ENCODE measurements at regions not wholly inside any gene's neighbourhood (a gene's known extent, or its start where the extent isn't known, plus 50 kb on each side); places are given as distances from the start of the nearest gene placed in this dataset.
"Not testable (repeated sequence)": the region's sequence is repeated elsewhere in the genome, so short reads cannot be mapped to it uniquely, and the experiment has no call there.

DNA sequence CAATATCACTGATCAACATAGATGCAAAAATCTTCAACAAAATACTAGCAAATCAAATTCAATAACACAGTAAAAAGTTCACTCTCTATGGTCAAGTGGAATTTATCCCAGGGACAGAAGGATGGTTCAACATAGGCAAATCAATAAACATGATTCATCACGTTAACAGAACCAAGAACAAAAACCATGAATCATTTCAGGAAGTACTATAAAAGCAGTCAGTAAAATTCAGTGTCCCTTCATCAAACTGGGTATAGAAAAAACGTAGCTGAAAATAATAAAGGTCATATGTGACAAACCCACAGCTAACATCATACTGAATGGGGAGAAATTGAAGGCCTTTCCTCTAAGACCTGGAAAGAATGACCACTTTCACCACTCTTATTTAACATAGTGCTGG is 172.1 kb downstream of the POLR2M start:
- no peak for DNase-seq (ENCODE audit: low read depth in 2 of 2)

DNA sequence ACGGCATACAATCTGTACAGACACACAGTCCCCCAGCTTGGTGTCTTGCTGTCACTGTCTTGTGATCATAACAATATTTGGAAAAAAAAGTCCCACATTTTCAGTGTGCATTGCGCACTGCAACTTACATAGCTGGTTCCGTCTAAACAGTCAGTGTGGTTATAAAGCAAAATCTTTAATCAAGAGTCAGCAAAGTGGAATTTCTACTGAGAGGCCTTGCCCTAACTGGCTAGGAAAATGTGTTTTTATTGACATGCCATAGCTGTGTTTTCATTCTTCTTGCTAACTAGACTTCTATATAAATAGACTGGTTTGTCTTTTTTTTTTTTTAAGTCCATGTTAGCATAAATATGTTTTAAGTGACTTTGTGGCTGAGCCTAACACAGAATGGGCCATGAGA is 174.8 kb downstream of the POLR2M start:
- no peak for DNase-seq (ENCODE audit: low read depth in 2 of 2)

DNA sequence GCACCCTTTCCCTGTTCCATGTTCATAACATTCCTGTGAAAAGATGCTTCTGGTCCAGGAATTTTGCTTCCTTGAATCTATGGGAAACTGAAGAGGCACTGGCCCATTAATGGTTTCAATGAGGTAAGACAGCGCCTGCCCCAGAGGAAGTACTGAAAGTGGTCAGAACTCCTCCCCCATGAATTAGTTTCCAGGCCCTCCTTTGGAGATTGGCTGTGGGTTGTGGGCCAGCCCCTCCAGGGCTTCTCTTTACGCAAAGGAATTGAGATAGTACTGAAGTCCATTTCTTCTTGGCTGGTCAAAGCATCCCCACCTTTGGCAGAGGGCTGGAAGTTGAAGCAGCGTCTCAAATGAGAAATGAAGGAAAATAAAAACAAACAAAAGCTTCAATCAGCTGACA is 175.5 kb downstream of the POLR2M start:
- DNase-seq (ENCODE audit: low read depth in 2 of 2), result no peak

DNA sequence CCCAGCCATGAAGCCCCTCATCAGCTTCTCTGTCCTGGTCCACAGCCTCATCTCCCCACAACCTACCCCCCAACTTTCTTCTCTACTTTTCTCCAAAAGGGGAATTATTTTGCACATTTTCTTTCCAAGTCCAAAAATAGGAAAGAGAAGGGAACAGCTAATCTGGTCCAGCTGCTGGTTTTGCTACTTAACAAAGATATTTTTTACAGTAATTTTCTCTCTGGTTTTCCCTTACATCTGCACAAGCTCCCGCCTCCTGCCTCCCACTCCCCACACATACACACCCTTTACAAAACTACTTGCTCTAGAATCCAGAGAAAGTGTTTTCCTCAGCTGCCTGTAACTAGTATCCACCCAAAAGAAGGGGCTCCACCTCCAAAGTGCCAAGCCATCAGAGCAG is 177.2 kb downstream of the POLR2M start:
- no peak for DNase-seq (ENCODE audit: low read depth in 2 of 2)

DNA sequence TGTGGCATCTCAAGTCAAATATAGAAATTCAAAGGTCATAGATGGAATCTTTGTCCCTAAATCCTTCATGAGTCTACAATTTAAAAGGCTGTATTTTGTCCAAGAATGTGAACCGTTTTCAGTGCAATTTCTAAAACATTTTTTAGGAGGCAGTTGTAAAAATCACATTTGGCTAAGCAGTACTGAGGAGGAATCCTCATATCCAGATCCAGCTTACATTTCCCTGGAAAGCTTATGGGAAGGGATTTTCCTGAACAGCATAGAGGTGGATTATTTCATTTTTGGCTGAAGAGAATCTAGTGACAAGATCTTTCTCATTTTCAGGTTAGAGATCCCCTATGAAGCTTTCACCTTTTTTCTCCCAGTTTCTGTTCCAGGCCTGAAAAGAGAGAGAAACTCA is 178.4 kb downstream of the POLR2M start:
- DNase-seq (ENCODE audit: low read depth in 2 of 2), result no peak

DNA sequence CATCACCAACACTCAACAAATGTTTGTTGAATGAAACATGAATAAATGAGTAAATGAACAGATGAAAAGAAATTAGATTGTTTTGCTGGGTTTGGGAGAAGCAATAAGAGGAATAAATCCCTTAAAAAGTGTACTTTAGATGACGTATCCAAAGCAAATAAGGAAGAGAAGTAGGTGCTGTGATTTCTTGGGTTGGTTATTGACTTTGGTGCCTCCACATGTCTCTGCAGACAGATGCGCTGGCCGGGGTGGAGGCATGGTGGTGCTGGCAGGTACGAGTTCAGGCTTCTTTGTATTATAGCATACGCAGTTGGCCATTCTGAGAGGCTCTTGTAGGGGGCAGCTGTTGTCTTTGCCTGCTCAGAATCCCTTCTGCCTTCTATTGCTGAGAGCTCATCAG is 178.9 kb downstream of the POLR2M start:
- no peak for DNase-seq (ENCODE audit: low read depth in 2 of 2)

DNA sequence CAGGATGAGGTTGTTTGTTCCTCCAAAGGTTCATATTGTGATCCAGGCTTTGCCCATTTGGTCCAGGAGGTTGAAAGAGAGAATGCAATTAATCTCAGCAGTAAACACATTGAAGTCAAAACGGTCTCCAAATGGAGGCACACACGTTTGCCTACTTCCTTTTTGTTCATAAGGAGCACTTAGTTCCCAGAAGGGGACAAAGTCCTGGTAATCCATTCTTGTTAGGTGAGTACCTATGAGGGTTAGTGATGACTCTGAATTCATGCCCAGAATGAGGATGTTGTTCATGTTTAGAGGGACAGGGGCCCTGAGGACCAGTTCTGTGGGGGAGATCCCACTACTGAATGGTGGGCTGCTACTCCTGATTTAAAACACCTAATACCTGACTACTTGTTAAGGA is 177.7 kb downstream of the ALDH1A2 start:
- no peak for DNase-seq (ENCODE audit: low read depth in 2 of 2)

DNA sequence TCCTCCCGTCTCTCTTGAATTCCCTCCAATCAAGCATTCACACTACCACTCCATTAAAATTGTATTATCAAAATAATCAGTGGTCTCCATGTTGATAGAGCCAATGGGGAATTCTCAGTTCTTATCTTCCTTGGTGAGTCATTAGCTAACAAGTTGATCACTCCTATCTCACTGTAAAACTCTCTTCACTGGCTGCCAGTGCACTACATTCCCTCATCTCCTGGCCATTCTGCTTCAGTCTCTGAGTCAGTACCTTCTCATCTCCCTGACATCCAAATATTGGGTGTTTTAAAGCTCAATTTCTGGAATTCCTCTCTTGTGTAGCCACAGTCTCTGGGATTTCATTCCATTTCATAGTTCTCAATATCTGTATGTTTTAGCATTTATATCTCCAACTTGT is 175.2 kb downstream of the ALDH1A2 start:
- DNase-seq (ENCODE audit: low read depth in 2 of 2), result no peak

DNA sequence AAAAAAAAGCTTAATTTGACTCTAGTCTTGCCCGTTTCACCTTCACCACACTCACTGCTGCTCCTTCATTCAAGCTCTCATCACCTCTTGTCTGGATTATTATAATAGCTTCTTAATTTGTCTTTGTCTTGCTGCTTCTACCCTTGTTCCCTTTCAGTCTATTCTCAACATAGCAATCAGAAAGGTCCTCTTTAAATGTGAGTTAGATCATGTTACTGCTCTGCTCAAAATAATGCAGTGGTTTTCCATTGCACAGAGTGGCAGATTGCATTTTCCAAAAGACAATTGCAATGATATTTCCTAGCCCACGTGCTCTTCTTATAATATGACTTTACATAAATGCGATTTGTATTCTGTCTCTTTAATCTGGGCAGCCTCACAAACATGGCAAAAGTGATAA is 174.6 kb downstream of the ALDH1A2 start:
- no peak for DNase-seq (ENCODE audit: low read depth in 2 of 2)

DNA sequence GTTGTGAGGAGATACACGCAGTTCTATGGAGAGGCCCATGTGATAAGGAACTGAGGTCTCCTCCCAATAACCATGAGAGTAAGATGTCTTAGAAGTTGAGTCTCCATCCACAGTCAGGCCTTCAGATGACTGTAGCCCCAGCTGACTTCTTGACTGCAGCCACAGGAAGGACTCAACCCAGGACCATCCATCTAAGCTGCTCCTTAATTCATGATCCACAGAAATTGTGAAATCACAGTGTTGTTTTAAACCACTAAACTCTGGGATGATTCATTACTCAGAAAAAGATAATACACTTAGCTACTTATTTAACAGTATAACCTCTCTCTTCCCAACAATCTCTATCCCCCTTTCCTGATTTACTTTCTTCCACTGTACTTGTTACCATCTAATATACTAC is 173.3 kb downstream of the ALDH1A2 start:
- DNase-seq (ENCODE audit: low read depth in 2 of 2), result no peak

DNA sequence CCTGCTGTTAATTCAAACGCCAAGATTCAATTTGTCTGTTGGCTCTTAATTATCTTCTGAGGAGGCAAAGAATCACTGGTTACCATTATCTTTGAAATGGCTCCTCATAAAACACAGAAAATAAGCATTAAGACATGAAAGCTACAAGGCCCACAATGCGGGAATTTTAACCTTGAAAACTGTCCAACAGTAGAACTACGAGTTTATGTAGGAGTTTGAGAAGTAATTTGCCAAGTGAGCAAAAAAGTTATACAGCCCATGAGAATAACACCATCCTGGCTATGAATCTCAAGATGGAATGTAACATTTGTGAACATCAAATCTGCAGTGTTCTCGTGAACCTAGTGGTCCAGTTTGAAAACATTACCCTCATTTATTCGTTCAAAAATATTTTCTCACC is 172.5 kb downstream of the ALDH1A2 start:
- no peak for DNase-seq (ENCODE audit: low read depth in 2 of 2)

DNA sequence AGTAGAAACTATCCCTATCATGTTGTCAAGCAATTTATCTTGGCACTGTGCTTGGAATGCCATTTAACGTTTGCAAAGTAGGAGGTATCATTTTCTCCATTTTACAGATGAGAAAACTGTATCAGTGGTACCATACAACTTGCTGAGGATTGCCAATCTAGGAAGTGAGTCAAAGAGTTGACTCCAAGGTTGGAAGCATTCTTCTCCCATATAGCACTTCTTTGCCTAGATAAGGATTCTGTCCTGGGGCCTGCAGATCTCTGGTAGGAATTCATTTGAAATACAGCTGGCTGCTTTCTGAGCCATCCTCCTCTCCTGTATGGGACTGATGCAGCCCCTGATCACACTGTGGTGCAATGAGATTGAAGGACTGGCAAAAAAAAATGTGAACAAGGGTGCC is 170.2 kb downstream of the ALDH1A2 start:
- DNase-seq (ENCODE audit: low read depth in 2 of 2), result no peak

DNA sequence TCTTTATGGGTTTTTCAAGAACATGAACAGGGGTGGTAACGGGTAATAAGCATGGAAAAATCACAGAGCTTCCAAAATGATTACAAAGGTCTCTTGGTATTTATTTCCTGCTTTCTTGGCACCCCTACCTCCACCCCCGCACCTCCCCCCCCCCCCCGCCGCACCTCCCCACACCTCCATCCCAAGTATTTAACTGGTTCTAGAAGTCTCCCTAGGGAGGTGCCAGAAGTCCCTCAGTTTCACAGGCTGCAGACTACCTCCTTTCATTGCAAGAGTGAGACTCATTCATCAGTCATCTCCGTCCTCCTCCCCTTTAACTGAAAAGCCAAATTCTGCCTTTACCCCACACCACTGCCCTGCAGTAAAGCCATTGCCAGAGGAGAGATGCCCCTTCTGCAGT is 169.4 kb downstream of the ALDH1A2 start:
- DNase-seq (ENCODE audit: low read depth in 2 of 2), result no peak

DNA sequence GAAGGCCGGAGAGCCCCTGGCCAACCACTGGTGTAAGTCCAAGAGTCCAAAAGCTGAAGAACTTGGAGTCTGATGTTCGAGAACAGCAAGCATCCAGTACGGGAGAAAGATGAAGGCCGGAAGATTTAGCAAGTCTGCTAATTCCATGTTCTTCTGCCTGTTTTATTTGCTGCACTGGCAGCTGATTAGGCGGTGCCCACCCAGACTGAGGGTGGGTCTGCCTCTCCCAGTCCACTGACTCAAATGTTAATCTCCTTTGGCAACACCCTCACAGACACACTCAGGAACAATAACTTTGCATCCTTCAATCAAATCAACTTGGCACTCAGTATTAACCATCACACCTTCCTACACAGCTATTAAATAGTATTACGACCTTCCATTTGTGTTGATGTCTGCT is 168.6 kb downstream of the ALDH1A2 start:
- not testable (repeated sequence) for DNase-seq (ENCODE audit: low read depth in 2 of 2)

DNA sequence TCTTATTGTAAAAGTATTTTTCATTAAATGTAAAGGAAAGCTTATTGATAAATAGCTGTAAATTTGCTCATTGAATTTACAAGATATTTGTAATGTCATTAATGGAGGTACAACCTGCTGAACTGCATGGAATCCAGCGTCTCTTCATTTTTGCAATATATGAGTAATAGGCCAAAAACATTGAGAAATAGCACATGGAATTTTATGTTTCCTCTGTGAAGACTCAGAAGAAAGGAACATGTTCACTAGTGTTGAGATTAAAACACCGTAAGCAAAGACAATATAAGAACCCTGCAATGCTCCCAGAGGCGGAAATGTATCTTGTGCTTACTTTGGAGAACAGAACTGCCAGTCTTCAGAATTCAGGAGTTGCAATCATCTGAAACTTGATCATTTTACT is 167.6 kb downstream of the ALDH1A2 start:
- DNase-seq (ENCODE audit: low read depth in 2 of 2), result no peak

DNA sequence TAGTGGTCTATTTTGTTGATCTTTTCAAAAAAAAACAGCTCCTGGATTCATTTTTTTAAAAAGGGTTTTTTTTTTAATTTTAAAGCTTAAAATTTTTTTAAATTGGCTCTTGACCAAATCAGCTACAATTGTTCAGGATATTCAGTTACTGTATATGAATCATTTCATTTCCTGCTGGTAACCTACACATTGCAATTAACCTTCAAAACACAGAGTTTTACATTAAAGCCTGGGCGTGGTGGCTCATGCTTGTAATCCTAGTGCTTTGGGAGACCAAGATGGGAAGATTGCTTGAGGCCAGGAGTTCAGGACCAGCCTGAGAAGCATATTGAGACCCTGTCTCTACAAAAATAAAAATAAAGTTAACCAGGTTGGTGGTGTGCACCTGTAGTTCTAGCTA is 163.4 kb downstream of the ALDH1A2 start:
- no peak for DNase-seq (ENCODE audit: low read depth in 2 of 2)

Data from stimulated activated CD4-positive, alpha-beta T cell treated with anti-CD3 and anti-CD28 coated beads, Interleukin-4, amount 100 ng/mL, for 48 hours (primary cell).